ENCODE measurements at regions not wholly inside any gene's neighbourhood (a gene's known extent, or its start where the extent isn't known, plus 50 kb on each side); places are given as distances from the start of the nearest gene placed in this dataset.

- DNase-seq (ENCODE audit: low read depth) = no peak
These were observed 266.8 kb upstream of the RAB6C start for GRCh38 chr2:129712676-129712985.

- DNase-seq (ENCODE audit: low read depth) = no peak
These were observed 266.1 kb upstream of the RAB6C start for GRCh38 chr2:129713337-129713736.

GRCh38 chr2:129716781-129717559, 262.5 kb upstream of the RAB6C start:
- no peak for DNase-seq (ENCODE audit: low read depth)

DNA sequence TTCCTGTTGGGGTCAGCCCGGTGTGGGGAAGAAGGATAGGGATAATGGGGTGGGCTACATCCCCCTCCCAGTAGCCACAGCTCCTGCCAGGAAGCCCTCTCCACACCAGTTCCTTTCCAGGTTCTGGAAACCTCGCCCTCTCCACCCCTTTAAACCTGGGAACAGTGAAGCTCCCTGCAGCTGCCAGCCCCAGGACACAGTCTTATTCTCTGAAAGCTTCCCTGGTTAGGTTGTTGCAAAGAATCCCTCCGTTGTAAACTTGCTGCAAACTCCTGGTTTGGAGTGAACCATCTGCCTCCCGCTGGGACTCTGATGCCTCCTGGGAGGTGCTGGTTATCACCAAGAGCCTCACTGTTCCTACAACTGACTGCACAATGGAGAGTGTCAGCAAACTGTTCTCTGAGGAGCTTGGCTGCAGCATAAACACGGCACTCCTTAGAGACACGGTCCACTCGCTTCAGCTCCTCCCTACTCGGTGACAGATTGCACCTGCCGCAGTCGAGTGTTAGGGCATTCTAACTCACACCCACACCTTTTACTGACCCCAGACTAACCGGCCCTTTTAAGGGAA, 261.8 kb upstream of the RAB6C start:
- DNase-seq (ENCODE audit: low read depth) = no peak

- DNase-seq (ENCODE audit: low read depth) = no peak
These were observed 260.1 kb upstream of the RAB6C start for GRCh38 chr2:129719335-129719734.

DNA sequence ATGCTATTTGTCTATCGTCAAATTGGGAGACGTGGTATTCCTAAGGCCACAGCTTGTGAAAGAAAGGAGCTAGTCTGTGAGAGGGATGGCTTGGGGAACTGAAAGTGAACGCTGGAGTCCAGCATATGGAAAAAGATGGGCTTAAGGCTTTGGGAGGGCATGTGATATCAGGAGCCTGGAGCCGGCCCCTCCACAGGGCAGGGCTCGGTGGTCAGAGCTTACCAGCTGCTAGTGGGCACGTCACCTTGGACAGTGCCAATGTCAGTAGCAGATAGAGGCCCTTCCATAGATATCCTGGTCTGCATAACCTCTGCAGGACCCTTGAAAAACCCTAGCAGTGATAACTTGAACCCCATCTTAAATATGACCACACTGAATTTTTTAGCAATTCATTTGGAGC, 259.1 kb upstream of the RAB6C start:
- no peak for DNase-seq (ENCODE audit: low read depth)

GRCh38 chr2:129720761-129721160, 258.7 kb upstream of the RAB6C start:
- no peak for DNase-seq (ENCODE audit: low read depth)

DNA sequence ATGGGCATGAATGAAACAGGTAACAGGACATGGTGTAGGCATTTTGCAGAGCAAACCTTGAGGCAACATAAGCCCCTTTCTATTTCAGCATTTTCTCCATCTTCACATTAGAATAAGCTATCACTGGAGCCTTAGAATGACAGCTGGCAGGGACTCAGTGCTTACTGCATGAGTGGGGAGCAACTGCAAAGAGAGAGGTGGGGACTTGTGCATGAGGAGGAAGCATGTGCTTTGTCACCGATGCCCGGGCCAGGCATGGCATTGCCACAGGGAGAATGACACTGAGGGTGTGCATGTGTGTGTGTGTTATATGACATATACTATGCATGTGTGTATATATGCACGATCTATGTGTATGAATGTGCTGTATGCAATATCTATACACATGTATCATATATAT, 258.2 kb upstream of the RAB6C start:
- DNase-seq (ENCODE audit: low read depth) = no peak

DNA sequence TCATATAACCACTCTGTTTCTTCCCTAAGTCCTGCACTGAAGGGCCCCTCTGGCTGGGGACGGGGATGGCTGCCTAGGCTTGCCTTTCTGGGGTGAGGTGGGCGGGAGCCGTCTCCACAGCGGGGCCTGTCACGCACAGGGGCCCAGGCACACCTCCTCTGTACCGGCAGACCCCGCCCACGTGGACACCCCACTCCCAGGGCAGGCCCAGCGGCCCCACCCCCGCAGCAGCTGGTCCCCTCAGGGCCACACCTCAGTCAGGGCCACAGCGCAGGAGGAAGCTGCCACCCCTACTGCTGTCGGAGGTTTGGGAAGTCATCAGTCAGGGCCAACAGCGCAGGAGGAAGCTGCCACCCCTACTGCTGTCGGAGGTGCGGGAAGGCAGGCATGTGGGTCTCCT, 257.6 kb upstream of the RAB6C start:
- no peak for DNase-seq (ENCODE audit: low read depth)

- DNase-seq (ENCODE audit: low read depth) = no peak
These were observed 257.0 kb upstream of the RAB6C start for GRCh38 chr2:129722306-129723019.

- DNase-seq (ENCODE audit: low read depth) = no peak
These were observed 256.0 kb upstream of the RAB6C start for GRCh38 chr2:129723277-129724020.

- no peak for DNase-seq (ENCODE audit: low read depth)
These were observed 255.3 kb upstream of the RAB6C start for GRCh38 chr2:129724021-129724757.

GRCh38 chr2:129726216-129726615, 253.2 kb upstream of the RAB6C start:
- no peak for DNase-seq (ENCODE audit: low read depth)

- no peak for DNase-seq (ENCODE audit: low read depth)
These were observed 252.2 kb upstream of the RAB6C start for GRCh38 chr2:129727286-129727685.

DNA sequence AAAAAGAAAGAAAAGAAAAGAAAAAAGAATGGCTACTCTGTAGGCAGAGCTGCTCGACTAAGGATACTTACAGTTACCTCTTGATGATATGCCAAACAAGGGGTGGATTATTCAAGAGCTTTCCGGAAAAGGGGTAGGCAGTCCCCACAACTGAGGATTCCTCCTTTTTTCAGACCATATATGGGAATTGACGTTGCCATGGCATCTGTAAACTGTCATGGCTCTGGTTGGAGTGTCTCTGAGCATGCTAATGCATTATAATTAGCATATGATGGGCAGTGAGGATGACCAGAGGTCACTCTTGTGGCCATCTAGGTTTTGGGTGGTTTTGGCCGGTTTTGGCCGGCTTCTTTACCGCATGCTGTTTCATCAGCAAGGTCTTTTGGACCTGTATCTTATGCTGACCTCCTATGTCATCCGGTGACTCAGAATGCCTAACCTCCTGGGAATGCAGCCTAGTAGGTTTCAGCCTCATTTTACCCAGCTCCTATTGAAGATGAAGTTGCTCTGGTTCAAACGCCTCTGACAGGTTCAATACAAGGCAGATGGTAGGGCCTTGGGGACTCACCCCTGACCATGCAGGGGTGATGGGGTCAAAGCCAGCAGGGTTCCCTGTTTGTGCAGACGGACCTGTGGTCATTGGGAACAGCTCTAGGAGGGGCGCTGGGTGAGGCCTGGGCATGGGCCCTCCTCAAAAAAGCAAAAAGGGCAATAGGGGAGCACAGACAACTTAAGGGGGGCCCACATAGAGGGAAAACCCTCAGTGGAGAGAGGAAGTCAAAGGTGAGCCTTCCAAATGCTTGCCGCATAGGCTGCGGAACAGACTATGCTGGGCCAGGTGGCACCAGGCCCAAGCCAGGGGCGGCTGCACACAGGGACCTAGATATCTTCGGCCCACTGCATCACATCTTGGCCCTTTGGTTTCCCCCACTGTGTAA, 251.2 kb upstream of the RAB6C start:
- no peak for DNase-seq (ENCODE audit: low read depth)

DNA sequence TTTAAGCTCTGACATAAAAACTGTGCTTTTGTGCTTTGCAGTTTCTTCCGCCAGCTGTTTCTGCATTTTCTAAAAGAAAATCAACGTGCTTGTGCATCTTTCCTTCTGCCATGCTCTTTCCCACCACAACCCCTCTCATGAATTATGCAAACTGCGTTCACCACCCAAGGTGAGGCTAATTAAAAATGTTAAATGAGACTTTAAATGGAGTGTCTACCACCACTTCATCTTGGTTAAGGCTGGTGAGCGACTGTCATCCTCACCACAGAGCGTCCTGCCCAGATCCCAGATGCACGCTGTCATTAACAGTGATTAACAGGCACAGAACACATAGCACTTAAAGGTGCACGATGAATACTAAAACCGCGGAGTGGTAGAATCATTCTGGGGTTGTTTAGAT, 250.5 kb upstream of the RAB6C start:
- DNase-seq (ENCODE audit: low read depth) = no peak

GRCh38 chr2:129729646-129730045, 249.8 kb upstream of the RAB6C start:
- no peak for DNase-seq (ENCODE audit: low read depth)

- no peak for DNase-seq (ENCODE audit: low read depth)
These were observed 248.5 kb upstream of the RAB6C start for GRCh38 chr2:129730979-129731378.

- DNase-seq (ENCODE audit: low read depth) = no peak
These were observed 247.4 kb upstream of the RAB6C start for GRCh38 chr2:129731907-129732629.

GRCh38 chr2:129732630-129733026, 246.8 kb upstream of the RAB6C start:
- DNase-seq (ENCODE audit: low read depth) = no peak
